ENCODE measurements at regions not wholly inside any gene's neighbourhood (a gene's known extent, or its start where the extent isn't known, plus 50 kb on each side); places are given as distances from the start of the nearest gene placed in this dataset.
"Not testable (repeated sequence)": the region's sequence is repeated elsewhere in the genome, so short reads cannot be mapped to it uniquely, and the experiment has no call there.

- H3K27ac ChIP-seq (ENCODE audit: low read length): no peak overlapping the region
- Mint-ChIP-seq H3K36me3 (no peaks in the 10 kb centered on the region), H3K9me3 (no peaks in the 10 kb centered on the region), H3K4me3 (no peak overlapping the region), H3K4me1 (no peaks in the 10 kb centered on the region), H3K27me3 (peaks cover 2 to 10% of the 10 kb centered on the region in 2 donors), H3K27ac (no peak overlapping the region)
- WGBS (ENCODE audit: insufficient coverage): no CpG with 5 or more reads among the region's 4 CpGs
- ATAC-seq (replicated peaks in 1 of 4): no peak
- no peak for DNase-seq
- ChIA-PET CTCF (interaction anchor here (0.6 to 1.0 kb wide), 3 partner anchors 10 to 13 kb away, joined by 3 to 4 read pairs (median 3); no protein-coding TSS in a partner anchor), POLR2A (no interaction called here)
- H3K4me3 ChIP-seq (ENCODE audit: control insufficient read depth in 1 of 2, extremely low read depth in 1 of 2, low read length in 1 of 2): no peak overlapping the region
- H3K9me3 ChIP-seq: no peaks in the 10 kb centered on the region
- H3K36me3 ChIP-seq (ENCODE audit: control insufficient read depth in 2 of 2, extremely low read depth in 1 of 2, insufficient read depth in 1 of 2, low read length in 1 of 2): no peaks in the 10 kb centered on the region
- no peaks in the 10 kb centered on the region for H3K27me3 ChIP-seq (replicated peaks in 1 of 2; ENCODE audit: control insufficient read depth in 2 of 2, extremely low read depth in 1 of 2, insufficient read depth in 2 of 2, low read length in 1 of 2)
- H3K4me1 ChIP-seq (ENCODE audit: control insufficient read depth in 1 of 2, extremely low read depth in 1 of 2, insufficient read depth in 2 of 2, low read length in 2 of 2): no peaks in the 10 kb centered on the region
Observed at GRCh38 chr2:215260097-215260677, 51.7 kb upstream of the ATIC start.

GRCh38 chr2:215249501-215249900 is 62.4 kb upstream of the ATIC start:
- no peak overlapping the region for H3K4me3 Mint-ChIP-seq
- Histone ChIP-seq H3K27me3 (replicated peaks in 1 of 2; ENCODE audit: control insufficient read depth in 2 of 2, extremely low read depth in 1 of 2, insufficient read depth in 2 of 2, low read length in 1 of 2) (peaks cover 0 to 2% of the 10 kb centered on the region in 2 experiments), H3K27ac (ENCODE audit: low read length) (no peak overlapping the region), H3K9me3 (no peaks in the 10 kb centered on the region), H3K4me1 (ENCODE audit: control insufficient read depth in 1 of 2, extremely low read depth in 1 of 2, insufficient read depth in 2 of 2, low read length in 2 of 2) (no peaks in the 10 kb centered on the region), H3K4me3 (ENCODE audit: control insufficient read depth in 1 of 2, extremely low read depth in 1 of 2, low read length in 1 of 2) (no peak overlapping the region), H3K36me3 (ENCODE audit: control insufficient read depth in 2 of 2, extremely low read depth in 1 of 2, insufficient read depth in 1 of 2, low read length in 1 of 2) (no peaks in the 10 kb centered on the region)
- no peaks in the 10 kb centered on the region for H3K36me3 Mint-ChIP-seq
- POLR2A ChIA-PET: no interaction called here
- H3K4me1 Mint-ChIP-seq: no peaks in the 10 kb centered on the region
- no CpG with 5 or more reads among the region's 2 CpGs for WGBS (ENCODE audit: insufficient coverage)
- H3K9me3 Mint-ChIP-seq: no peaks in the 10 kb centered on the region
- DNase-seq: no peak
- ATAC-seq (replicated peaks in 1 of 4): no peak
- no peak overlapping the region for H3K27ac Mint-ChIP-seq
- CTCF ChIA-PET: no interaction called here
- H3K27me3 Mint-ChIP-seq: peaks cover 11% of the 10 kb centered on the region in 2 donors

- H3K27me3 ChIP-seq (replicated peaks in 1 of 2; ENCODE audit: control insufficient read depth in 2 of 2, extremely low read depth in 1 of 2, insufficient read depth in 2 of 2, low read length in 1 of 2); H3K27ac ChIP-seq (ENCODE audit: low read length); DNase-seq; H3K9me3 Mint-ChIP-seq; CTCF ChIA-PET; H3K4me3 Mint-ChIP-seq; H3K4me1 ChIP-seq (ENCODE audit: control insufficient read depth in 1 of 2, extremely low read depth in 1 of 2, insufficient read depth in 2 of 2, low read length in 2 of 2); H3K36me3 Mint-ChIP-seq; ATAC-seq (replicated peaks in 1 of 4); H3K9me3 ChIP-seq; H3K4me3 ChIP-seq (ENCODE audit: control insufficient read depth in 1 of 2, extremely low read depth in 1 of 2, low read length in 1 of 2); H3K36me3 ChIP-seq (ENCODE audit: control insufficient read depth in 2 of 2, extremely low read depth in 1 of 2, insufficient read depth in 1 of 2, low read length in 1 of 2); H3K27ac Mint-ChIP-seq; H3K4me1 Mint-ChIP-seq: not testable (repeated sequence)
- POLR2A ChIA-PET: interaction anchor here in 1 of 2 donors (0.6 to 0.7 kb wide), 2 partner anchors 40 to 364 kb away, joined by 3 to 10 read pairs; no protein-coding TSS in a partner anchor
- peaks cover 7 to 13% of the 10 kb centered on the region in 2 donors for H3K27me3 Mint-ChIP-seq
- WGBS (ENCODE audit: insufficient coverage): 87% methylated on average over 4 of the region's 20 CpGs
Observed at GRCh38 chr2:215245919-215246318, 65.9 kb upstream of the ATIC start.

GRCh38 chr2:215241791-215242305 is 70.0 kb upstream of the ATIC start:
- no peaks in the 10 kb centered on the region for H3K4me1 ChIP-seq (ENCODE audit: control insufficient read depth in 1 of 2, extremely low read depth in 1 of 2, insufficient read depth in 2 of 2, low read length in 2 of 2)

GRCh38 chr2:215238485-215239098 is 73.3 kb upstream of the ATIC start:
- no peaks in the 10 kb centered on the region for H3K4me1 ChIP-seq (ENCODE audit: control insufficient read depth in 1 of 2, extremely low read depth in 1 of 2, insufficient read depth in 2 of 2, low read length in 2 of 2)
- no peak for ATAC-seq (replicated peaks in 1 of 4)
- no peak overlapping the region for H3K4me3 ChIP-seq (ENCODE audit: control insufficient read depth in 1 of 2, extremely low read depth in 1 of 2, low read length in 1 of 2)
- POLR2A ChIA-PET: no interaction called here
- no peaks in the 10 kb centered on the region for H3K36me3 ChIP-seq (ENCODE audit: control insufficient read depth in 2 of 2, extremely low read depth in 1 of 2, insufficient read depth in 1 of 2, low read length in 1 of 2)
- Mint-ChIP-seq H3K27me3 (peaks cover 1 to 15% of the 10 kb centered on the region in 2 donors), H3K9me3 (no peaks in the 10 kb centered on the region), H3K27ac (no peak overlapping the region), H3K4me1 (no peaks in the 10 kb centered on the region), H3K36me3 (no peaks in the 10 kb centered on the region), H3K4me3 (no peak overlapping the region)
- no peak overlapping the region for H3K27ac ChIP-seq (ENCODE audit: low read length)
- CTCF ChIA-PET: interaction anchor here in 1 of 2 donors (0.5 kb wide), 1 partner anchor 30 kb away, joined by 3 read pairs; no protein-coding TSS in a partner anchor
- H3K27me3 ChIP-seq (replicated peaks in 1 of 2; ENCODE audit: control insufficient read depth in 2 of 2, extremely low read depth in 1 of 2, insufficient read depth in 2 of 2, low read length in 1 of 2): no peaks in the 10 kb centered on the region
- no peaks in the 10 kb centered on the region for H3K9me3 ChIP-seq
- no CpG with 5 or more reads among the region's 3 CpGs for WGBS (ENCODE audit: insufficient coverage)
- DNase-seq: no peak

More at GRCh38 chr2:215241791-215242305, 70.0 kb upstream of the ATIC start:
- DNase-seq (no peak), ATAC-seq (replicated peaks in 1 of 4) (no peak)
- peaks cover 5 to 8% of the 10 kb centered on the region in 2 donors for H3K27me3 Mint-ChIP-seq
- H3K36me3 ChIP-seq (ENCODE audit: control insufficient read depth in 2 of 2, extremely low read depth in 1 of 2, insufficient read depth in 1 of 2, low read length in 1 of 2): no peaks in the 10 kb centered on the region
- H3K27ac ChIP-seq (ENCODE audit: low read length): no peak overlapping the region
- WGBS (ENCODE audit: insufficient coverage): 100% methylated on average over 1 of the region's 7 CpGs
- no peaks in the 10 kb centered on the region for H3K36me3 Mint-ChIP-seq
- no peak overlapping the region for H3K27ac Mint-ChIP-seq
- H3K4me3 ChIP-seq (ENCODE audit: control insufficient read depth in 1 of 2, extremely low read depth in 1 of 2, low read length in 1 of 2): no peak overlapping the region
- H3K9me3 ChIP-seq: no peaks in the 10 kb centered on the region
- no peaks in the 10 kb centered on the region for H3K4me1 Mint-ChIP-seq
- peaks cover 0 to 4% of the 10 kb centered on the region in 2 experiments for H3K27me3 ChIP-seq (replicated peaks in 1 of 2; ENCODE audit: control insufficient read depth in 2 of 2, extremely low read depth in 1 of 2, insufficient read depth in 2 of 2, low read length in 1 of 2)
- H3K4me3 Mint-ChIP-seq: no peak overlapping the region
- ChIA-PET CTCF (no interaction called here), POLR2A (no interaction called here)
- H3K9me3 Mint-ChIP-seq: no peaks in the 10 kb centered on the region

- ATAC-seq (replicated peaks in 1 of 4) (no peak), DNase-seq (no peak)
- Histone ChIP-seq H3K4me3 (ENCODE audit: control insufficient read depth in 1 of 2, extremely low read depth in 1 of 2, low read length in 1 of 2) (no peak overlapping the region), H3K9me3 (no peaks in the 10 kb centered on the region), H3K27me3 (replicated peaks in 1 of 2; ENCODE audit: control insufficient read depth in 2 of 2, extremely low read depth in 1 of 2, insufficient read depth in 2 of 2, low read length in 1 of 2) (peaks cover 0 to 3% of the 10 kb centered on the region in 2 experiments), H3K36me3 (ENCODE audit: control insufficient read depth in 2 of 2, extremely low read depth in 1 of 2, insufficient read depth in 1 of 2, low read length in 1 of 2) (no peaks in the 10 kb centered on the region), H3K27ac (ENCODE audit: low read length) (no peak overlapping the region), H3K4me1 (ENCODE audit: control insufficient read depth in 1 of 2, extremely low read depth in 1 of 2, insufficient read depth in 2 of 2, low read length in 2 of 2) (no peaks in the 10 kb centered on the region)
- H3K27ac Mint-ChIP-seq: no peak overlapping the region
- H3K9me3 Mint-ChIP-seq: no peaks in the 10 kb centered on the region
- ChIA-PET POLR2A (no interaction called here), CTCF (no interaction called here)
- WGBS (ENCODE audit: insufficient coverage): 72% methylated on average over 4 of the region's 10 CpGs
- H3K27me3 Mint-ChIP-seq: peaks cover 5 to 9% of the 10 kb centered on the region in 2 donors
- H3K4me1 Mint-ChIP-seq: no peaks in the 10 kb centered on the region
- no peaks in the 10 kb centered on the region for H3K36me3 Mint-ChIP-seq
- H3K4me3 Mint-ChIP-seq: no peak overlapping the region
Observed at GRCh38 chr2:215236131-215236530, 75.7 kb upstream of the ATIC start.
